NOMO-1 treated with DMSO at 0.1 percent for 48 hours (cell line): ENCODE measurements at regions not wholly inside any gene's neighbourhood (a gene's known extent, or its start where the extent isn't known, plus 50 kb on each side); places are given as distances from the start of the nearest gene placed in this dataset.

ENCODE experiments used
- DNase-seq: peaks from one replicate; lab custom pipeline; 2025; ENCODE audit not compliant: unreplicated experiment; lab: John Stamatoyannopoulos, UW

- no peak for DNase-seq
These were observed 145.2 kb upstream of the ANKRD28 start for GRCh38 chr3:15942936-15943335.

- no peak for DNase-seq
These were observed 150.6 kb upstream of the ANKRD28 start for GRCh38 chr3:15948388-15948787.

- no peak for DNase-seq
These were observed 154.9 kb upstream of the ANKRD28 start for GRCh38 chr3:15952543-15953175.

GRCh38 chr3:15953841-15954240, 156.1 kb upstream of the ANKRD28 start:
- DNase-seq = peak; percentile 15

GRCh38 chr3:15955968-15956367, 158.2 kb upstream of the ANKRD28 start:
- DNase-seq = no peak

GRCh38 chr3:15958692-15959433, 161.1 kb upstream of the ANKRD28 start:
- DNase-seq = no peak

GRCh38 chr3:15959434-15959811, 161.6 kb upstream of the ANKRD28 start:
- DNase-seq = no peak

GRCh38 chr3:15964605-15965442, 167.0 kb upstream of the ANKRD28 start:
- DNase-seq = peak; percentile 94

GRCh38 chr3:15967577-15967976, 169.8 kb upstream of the ANKRD28 start:
- no peak for DNase-seq

GRCh38 chr3:15969874-15970640, 172.3 kb upstream of the ANKRD28 start:
- no peak for DNase-seq

GRCh38 chr3:15973414-15973813, 175.6 kb upstream of the ANKRD28 start:
- no peak for DNase-seq

GRCh38 chr3:15973940-15974339, 176.2 kb upstream of the ANKRD28 start:
- DNase-seq = peak; percentile 4

GRCh38 chr3:15974647-15975046, 176.9 kb upstream of the ANKRD28 start:
- DNase-seq = peak; percentile 60

GRCh38 chr3:15976524-15976923, 178.7 kb upstream of the ANKRD28 start:
- DNase-seq = no peak

- no peak for DNase-seq
These were observed 179.3 kb upstream of the ANKRD28 start for GRCh38 chr3:15977090-15977489.

- no peak for DNase-seq
These were observed 179.9 kb upstream of the ANKRD28 start for GRCh38 chr3:15977598-15978232.

- DNase-seq = no peak
These were observed 181.0 kb upstream of the ANKRD28 start for GRCh38 chr3:15978801-15979200.

GRCh38 chr3:15979495-15979894, 181.7 kb upstream of the ANKRD28 start:
- DNase-seq = peak; percentile 7

- no peak for DNase-seq
These were observed 182.1 kb upstream of the ANKRD28 start for GRCh38 chr3:15979900-15980299.

GRCh38 chr3:15982243-15982642, 184.5 kb upstream of the ANKRD28 start:
- no peak for DNase-seq
